Choroid plexus epithelial cell (primary cell): ENCODE measurements at regions not wholly inside any gene's neighbourhood (a gene's known extent, or its start where the extent isn't known, plus 50 kb on each side); places are given as distances from the start of the nearest gene placed in this dataset.

Source experiments
- DNase-seq: peaks from one replicate; pipeline ENCODE4 v3.0.0-alpha.2; 2010; ENCODE audit warnings: low read depth
- H3K4me3 ChIP-seq: 2 replicates; pipeline ENCODE4 v1.5.1; 2011; ENCODE audit warnings: low read depth, mild to moderate bottlenecking, control low read depth, low read length, moderate library complexity
- TF ChIP-seq, protein P1 (sequence below): conservative IDR thresholded peaks from 2 replicates; pipeline ENCODE4 v1.5.1; 2011; ENCODE audit warnings: low read depth, mild to moderate bottlenecking, control low read depth, inconsistent platforms, low read length, moderate library complexity

GRCh38 chr10:21100871-21101514 is 203.9 kb upstream of the NEBL start:
- TF ChIP-seq, protein P1, sequence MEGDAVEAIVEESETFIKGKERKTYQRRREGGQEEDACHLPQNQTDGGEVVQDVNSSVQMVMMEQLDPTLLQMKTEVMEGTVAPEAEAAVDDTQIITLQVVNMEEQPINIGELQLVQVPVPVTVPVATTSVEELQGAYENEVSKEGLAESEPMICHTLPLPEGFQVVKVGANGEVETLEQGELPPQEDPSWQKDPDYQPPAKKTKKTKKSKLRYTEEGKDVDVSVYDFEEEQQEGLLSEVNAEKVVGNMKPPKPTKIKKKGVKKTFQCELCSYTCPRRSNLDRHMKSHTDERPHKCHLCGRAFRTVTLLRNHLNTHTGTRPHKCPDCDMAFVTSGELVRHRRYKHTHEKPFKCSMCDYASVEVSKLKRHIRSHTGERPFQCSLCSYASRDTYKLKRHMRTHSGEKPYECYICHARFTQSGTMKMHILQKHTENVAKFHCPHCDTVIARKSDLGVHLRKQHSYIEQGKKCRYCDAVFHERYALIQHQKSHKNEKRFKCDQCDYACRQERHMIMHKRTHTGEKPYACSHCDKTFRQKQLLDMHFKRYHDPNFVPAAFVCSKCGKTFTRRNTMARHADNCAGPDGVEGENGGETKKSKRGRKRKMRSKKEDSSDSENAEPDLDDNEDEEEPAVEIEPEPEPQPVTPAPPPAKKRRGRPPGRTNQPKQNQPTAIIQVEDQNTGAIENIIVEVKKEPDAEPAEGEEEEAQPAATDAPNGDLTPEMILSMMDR, result no peak
- DNase-seq, result peak; percentile 93
- H3K4me3 ChIP-seq, result no peak overlapping the region

GRCh38 chr10:21100190-21100589 is 203.1 kb upstream of the NEBL start:
- DNase-seq, result peak; percentile 45
- TF ChIP-seq, protein P1, result no peak
- H3K4me3 ChIP-seq, result no peak overlapping the region

DNA sequence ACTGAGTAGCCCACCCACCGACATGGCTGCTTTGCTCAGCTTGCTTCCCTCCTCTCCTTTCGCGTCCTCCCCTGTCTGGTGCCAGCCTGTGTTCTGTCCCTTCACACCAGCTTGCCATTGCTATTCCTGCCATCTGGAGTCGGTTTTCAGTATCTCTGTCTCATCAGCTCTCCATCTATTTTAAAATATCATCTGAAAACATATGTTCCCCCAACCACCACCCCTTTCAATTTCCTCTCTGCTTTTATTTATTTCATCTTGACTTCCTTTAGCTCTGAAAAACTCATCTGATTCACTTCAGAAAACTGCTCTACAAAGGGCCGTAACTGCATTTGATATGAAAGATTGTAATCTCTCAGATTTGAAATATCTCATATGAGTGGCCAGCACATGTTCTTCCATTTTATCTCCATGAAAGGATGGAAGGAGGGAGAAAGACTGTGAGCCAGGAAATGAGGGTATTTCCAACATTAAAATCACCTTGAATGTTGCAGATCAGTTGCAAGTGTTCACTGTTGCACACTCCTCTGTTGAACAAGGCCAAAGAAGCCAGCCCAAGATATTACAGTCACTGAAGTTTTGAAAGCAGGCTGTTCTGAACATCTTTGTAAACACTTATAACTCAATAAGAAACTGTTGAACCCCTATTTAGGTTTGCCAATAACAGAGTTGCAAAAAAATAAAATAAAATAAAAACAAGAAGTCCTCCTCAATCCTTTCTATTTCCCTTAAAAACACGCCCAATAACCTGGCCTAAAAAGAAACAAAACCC is 202.4 kb upstream of the NEBL start:
- TF ChIP-seq, protein P1, result no peak
- no peak for DNase-seq
- H3K4me3 ChIP-seq, result no peak overlapping the region

- DNase-seq, result no peak
- H3K4me3 ChIP-seq, result no peak overlapping the region
- TF ChIP-seq, protein P1, result no peak
Measured at GRCh38 chr10:21097926-21098355, 200.8 kb upstream of the NEBL start.

GRCh38 chr10:21095494-21096055 is 198.5 kb upstream of the NEBL start:
- DNase-seq, result no peak
- TF ChIP-seq, protein P1, result no peak
- no peak overlapping the region for H3K4me3 ChIP-seq

DNA sequence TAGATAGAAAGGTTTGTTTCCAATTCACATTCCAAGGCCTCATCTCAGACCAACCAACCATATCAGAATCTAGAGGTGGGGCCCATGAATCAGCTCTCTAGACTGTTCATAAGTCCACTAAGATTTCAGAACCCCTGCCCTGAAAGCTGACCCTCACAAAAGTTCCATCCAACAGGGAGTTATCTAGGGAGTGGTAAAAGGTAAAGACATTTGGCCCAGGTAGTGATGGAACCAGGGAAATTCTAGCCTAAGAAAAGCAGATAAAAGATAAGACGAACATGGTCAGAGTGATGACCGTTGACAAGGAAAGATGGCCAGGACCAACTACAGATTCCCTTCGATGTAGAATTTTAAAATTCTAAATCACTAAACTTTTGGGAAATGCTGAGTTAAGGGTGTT is 198.0 kb upstream of the NEBL start:
- TF ChIP-seq, protein P1, result no peak
- H3K4me3 ChIP-seq, result no peak overlapping the region
- DNase-seq, result no peak
